SK-N-SH (cell line): ENCODE measurements at regions not wholly inside any gene's neighbourhood (a gene's known extent, or its start where the extent isn't known, plus 50 kb on each side); places are given as distances from the start of the nearest gene placed in this dataset.

Experiments used
- CHD2 ChIP-seq: fragments of 150-350 bp; IDR thresholded peaks from 2 replicates; pipeline ENCODE4 v1.6.1; 2018; ENCODE audit warnings: low read length; ENCODE audit not compliant: partially characterized antibody
- CTCF ChIP-seq: fragments of 200-600 bp; sonication (generic); IDR thresholded peaks from 2 replicates; pipeline ENCODE4 v1.6.1; 2017; ENCODE audit warnings: antibody characterized with exemption, mild to moderate bottlenecking, moderate library complexity
- EP300 ChIP-seq, 2 experiments: IDR thresholded peaks; 2 replicates each; pipeline versions ENCODE4 v1.4.0 to v1.6.1; 2012; ENCODE audit warnings: borderline replicate concordance in 1 of 2, low read depth in 1 of 2, low read length in 1 of 2
- REST ChIP-seq: IDR thresholded peaks from 2 replicates; pipeline ENCODE4 v1.6.1; 2012; ENCODE audit warnings: mild to moderate bottlenecking, low read depth, low read length, moderate library complexity
- USF2 ChIP-seq: fragments of 150-350 bp; IDR thresholded peaks from 2 replicates; pipeline ENCODE4 v1.6.1; 2017; ENCODE audit warnings: antibody characterized with exemption, low read length, low read depth, borderline replicate concordance

GRCh38 chr1:36664571-36665287, 182.0 kb upstream of the CSF3R start:
- TF ChIP-seq REST (no peak), CTCF (no peak), EP300 (IDR thresholded peaks at IDR 0.05; ENCODE audit: borderline replicate concordance in 1 of 2, low read depth in 1 of 2, low read length in 1 of 2) (no peak), USF2 (no peak), CHD2 (no peak)
